ENCODE measurements at regions not wholly inside any gene's neighbourhood (a gene's known extent, or its start where the extent isn't known, plus 50 kb on each side); places are given as distances from the start of the nearest gene placed in this dataset.

- no peak for DNase-seq
These were observed 256.9 kb downstream of the CDH26 start for GRCh38 chr20:60214901-60215815.

- DNase-seq = peak in 1 of 4 experiments; percentile 22
These were observed 257.9 kb downstream of the CDH26 start for GRCh38 chr20:60215816-60216730.

- no peak for DNase-seq
These were observed 261.0 kb downstream of the CDH26 start for GRCh38 chr20:60219231-60219630.

GRCh38 chr20:60219984-60220562 is 261.9 kb downstream of the CDH26 start:
- no peak for DNase-seq

DNA sequence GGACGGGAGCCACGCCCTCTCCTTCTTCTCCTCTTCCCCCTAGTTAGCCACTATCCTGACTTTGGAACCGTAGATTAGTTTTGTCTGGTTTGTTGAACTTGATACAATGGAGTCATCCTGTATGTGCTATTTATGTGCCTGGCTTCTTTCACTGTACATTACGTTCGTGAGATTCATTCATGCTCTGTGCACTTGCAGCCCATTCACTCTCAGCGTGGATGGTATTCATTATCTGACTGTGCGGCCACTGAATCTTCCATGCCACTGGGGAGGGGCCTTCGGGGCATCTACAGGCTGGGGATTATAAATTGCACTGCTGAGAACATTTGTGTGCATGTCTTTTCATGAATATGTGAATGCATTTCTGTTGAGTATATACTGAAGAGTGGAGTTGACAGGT is 262.5 kb downstream of the CDH26 start:
- no peak for DNase-seq

GRCh38 chr20:60221593-60221992 is 263.4 kb downstream of the CDH26 start:
- no peak for DNase-seq

DNA sequence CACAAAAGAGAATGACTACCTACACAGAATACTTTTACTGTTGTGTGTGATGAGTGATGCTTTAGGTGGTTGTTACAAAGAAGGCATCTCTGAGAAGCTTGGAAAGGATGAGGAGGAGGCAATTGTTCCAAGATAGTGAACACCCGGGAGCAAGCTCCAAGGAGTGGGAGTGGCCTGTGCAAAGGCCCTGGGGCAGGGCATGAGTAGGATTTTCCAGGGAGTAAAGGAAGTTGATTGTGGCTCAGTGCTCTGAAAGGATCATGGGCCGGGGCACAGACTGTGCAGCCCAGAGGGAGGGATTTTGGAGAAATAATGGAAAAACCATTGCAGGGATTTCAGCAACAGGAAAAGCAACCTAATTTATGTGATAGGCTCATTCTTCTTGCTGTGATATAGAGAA is 264.3 kb downstream of the CDH26 start:
- DNase-seq = no peak

GRCh38 chr20:60223174-60223573 is 265.0 kb downstream of the CDH26 start:
- no peak for DNase-seq

- DNase-seq = peak in 1 of 4 experiments; percentile 22
These were observed 266.7 kb downstream of the CDH26 start for GRCh38 chr20:60224914-60225313.

DNA sequence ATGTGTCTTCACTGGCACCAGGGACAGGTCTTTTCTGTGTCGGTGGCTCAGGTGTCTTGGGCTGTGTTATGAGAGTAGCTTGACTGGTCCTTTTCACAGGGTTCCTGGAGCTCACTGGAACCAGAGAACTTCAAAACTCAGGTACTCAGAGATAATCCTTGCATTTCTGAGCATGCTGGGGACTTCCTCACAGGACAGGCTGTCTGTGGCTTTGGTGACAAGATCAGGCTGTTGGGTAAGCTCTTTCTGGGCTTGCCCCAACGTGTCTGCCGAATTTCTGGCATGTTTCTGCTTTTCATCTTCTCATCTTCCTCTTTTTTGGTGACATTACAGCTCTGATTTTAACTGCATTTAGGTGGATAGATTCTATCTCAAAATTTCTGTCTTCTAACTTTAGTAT is 270.0 kb downstream of the CDH26 start:
- peak; percentile 48 to 89 (median 76) for DNase-seq

GRCh38 chr20:60232380-60232779 is 274.2 kb downstream of the CDH26 start:
- DNase-seq = no peak

DNA sequence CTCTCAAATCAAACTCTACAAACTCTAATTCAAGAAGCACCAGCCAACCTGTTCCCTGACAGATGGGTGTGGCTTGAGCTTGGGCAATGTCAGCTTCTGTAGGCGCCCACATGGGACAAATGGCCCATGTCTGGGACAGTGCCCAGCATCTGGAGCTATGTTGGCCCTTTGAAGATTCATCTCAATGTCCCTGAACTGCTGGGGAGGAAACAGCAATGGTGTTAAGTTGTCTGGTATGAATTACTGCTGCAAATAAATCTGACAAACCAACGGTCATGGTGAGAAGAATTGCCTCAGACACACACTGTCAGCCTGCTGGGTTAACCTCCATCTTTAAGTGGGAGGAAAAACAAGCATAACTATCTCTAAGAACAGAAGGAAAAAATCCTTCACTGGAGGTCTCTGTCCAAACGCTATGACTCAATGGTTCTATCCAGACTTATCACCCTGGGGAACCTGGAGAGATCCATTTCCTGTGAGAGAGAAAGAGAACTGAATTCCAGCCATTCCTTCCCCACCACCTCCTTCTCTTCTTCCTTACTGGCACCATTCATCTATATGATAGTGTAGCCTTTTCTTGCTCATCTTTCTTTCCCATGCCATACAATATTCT is 274.9 kb downstream of the CDH26 start:
- DNase-seq = no peak

DNA sequence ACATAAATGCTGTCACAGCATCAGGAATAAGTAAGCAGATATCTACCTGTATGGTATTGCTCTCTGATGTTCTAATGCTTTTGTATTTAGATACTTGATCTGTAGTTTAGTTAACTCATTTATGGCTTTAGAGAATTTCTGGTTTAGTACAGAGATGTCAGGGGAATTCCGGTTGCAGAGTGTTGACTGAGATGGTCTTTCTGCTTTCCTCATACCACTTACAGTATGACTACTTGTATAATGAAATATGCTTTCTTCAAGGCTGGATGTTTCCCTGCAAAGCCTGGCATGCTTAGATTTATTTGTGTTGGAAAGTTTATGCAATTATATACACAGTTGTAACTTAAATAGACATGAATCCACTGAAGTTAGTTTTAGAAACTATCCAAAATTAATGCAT is 278.4 kb downstream of the CDH26 start:
- DNase-seq = no peak

DNA sequence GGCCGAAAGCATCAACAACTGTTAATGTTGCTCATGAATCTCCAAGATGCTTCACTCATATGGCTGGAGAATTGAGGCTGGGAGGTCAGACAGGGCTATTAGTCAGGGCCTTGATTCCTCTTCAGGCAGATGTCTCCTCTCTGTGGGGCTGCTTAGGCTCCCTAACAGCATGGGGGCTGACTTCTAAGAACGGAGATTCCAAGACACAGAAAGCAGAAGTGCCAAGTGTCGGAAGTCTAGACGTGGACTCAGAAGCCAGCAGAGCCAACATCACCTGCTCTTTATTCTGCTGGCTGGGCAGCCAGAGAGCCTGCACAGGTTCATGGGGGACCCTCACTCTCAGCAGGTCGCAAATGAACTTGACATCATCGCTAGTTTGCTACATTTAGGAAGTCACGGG is 279.8 kb downstream of the CDH26 start:
- DNase-seq = no peak

DNA sequence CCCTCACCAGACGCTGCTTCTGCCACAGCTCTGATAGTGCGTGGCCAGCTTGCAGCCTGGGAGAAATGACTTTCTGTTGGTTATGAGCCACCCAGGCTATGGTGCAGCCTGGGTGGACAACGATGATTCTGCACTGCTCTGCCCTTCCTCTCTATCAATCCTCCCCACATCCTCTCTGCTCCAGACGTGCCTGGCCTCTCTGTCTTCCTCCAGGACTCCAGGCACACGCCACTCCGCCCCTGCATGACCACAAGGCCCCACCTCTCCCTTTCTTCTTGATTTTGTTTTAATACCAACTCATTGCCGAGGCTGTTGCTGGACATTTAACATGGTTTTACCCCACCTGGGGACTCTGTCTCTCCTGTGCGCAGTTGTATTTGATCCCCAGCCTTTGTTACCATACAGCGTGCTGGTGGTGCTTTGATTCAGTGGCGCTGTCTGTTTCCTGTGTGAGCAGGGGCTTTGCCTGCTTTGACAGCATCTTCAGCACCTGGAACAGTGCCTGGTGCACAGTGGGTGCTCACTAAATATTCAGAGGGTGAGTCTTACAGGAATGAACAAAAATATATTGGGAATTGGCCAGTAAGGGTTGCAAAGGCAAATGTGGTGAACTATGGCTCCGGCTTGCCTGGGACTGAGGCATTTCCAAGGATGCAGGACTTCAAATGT is 280.9 kb downstream of the CDH26 start:
- DNase-seq = peak in 1 of 4 experiments; percentile 5

DNA sequence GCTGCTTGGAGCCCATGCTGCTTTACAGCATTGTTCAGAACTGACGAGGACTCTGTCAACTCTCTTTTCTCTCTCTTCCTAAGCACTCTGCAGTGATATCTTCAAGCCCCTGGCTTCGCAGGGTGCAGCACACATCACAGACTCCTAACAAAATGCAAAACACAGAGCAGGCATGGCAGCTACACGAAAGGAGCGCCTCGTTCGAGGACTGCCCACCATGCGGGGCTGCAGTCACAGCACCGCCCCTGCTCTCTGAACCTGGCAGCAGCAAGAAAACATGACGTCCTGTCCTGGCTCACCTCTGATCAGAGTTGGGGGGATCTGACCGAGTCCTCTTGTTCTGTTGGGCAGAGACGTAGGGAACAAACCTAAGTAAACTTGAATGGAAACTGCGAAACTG is 281.7 kb downstream of the CDH26 start:
- no peak for DNase-seq

DNA sequence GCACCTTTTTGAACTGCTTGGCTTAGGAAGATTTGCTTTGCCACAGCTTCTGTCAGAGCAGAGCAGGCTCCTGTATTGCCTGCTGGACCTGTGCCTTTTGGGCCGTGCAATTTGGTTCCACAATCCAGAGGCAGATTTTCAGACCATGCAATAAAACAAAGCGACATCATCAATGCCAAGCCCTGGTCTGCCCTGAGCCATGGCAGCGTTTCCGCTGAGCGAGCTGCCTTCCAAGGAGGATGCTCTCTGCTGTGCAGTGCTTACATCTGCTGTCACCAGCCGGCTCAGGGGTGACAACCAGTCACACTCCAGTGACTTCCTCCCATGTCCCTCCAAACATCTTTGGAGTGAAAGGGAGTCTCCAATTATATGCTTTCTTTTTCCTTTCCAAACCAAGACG is 282.2 kb downstream of the CDH26 start:
- no peak for DNase-seq

GRCh38 chr20:60240986-60241385 is 282.8 kb downstream of the CDH26 start:
- no peak for DNase-seq

DNA sequence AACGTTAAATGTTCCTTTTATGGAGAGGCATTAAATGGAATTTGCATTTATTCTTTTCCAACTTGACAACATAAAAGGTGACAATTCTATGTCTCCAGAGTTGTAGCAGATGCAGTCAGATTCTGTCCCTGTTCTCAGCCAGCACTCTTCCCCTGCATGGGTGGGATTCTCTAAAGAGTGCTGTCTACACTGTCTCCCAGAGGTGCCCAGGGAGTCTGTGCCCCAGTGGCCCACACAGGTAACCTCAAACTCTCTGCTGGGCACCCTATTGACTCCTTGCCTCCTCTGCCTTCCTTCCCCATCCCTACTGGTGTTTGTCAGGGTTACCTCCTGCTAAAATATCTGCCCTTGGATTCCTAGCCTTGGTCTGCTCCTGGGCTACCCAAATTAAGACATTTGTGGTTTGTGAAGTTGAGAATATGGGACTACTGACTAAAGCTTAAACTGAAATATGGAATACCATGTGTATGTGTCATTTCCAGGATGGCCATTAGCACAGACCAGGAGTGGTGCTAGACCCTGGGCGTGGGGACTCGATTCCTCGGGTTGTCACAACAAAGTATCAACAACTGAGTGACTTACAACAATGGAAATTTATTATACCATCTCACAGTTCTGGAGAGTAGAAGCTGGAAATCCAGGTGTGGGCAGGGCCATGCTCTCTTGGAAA is 284.7 kb downstream of the CDH26 start:
- no peak for DNase-seq

GRCh38 chr20:60244373-60245146 is 286.3 kb downstream of the CDH26 start:
- no peak for DNase-seq

DNA sequence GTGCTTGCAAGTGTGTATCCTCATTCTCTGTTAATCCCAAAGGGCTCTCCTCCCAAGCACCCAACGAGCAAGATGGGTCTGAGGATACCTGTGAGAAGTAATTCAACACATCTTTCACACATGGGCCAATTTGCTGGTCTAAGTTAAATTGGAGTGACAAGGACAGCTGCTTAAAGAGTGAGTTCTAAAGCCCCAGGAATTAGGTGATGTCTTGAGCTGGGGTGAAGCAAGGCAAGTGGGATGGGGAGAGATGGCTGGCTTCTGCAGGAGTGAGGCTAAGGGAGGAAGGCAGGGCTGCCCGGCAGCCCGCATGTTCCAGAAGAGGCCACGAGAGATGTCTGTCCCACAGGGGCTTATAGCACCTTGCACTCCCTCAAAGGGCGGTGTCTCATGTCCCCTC is 288.5 kb downstream of the CDH26 start:
- DNase-seq = no peak

Data from suppressor macrophage (primary cell).